ENCODE measurements at regions not wholly inside any gene's neighbourhood (a gene's known extent, or its start where the extent isn't known, plus 50 kb on each side); places are given as distances from the start of the nearest gene placed in this dataset.

- DNase-seq = no peak
Observed at GRCh38 chr4:26257850-26258249, 63.0 kb upstream of the RBPJ start.

GRCh38 chr4:26260571-26260970 lies 60.2 kb upstream of the RBPJ start:
- DNase-seq = no peak

- no peak for DNase-seq
Observed at GRCh38 chr4:26261405-26261804, 59.4 kb upstream of the RBPJ start.

GRCh38 chr4:26263165-26263564 lies 57.6 kb upstream of the RBPJ start:
- peak; percentile 9 for DNase-seq

DNA sequence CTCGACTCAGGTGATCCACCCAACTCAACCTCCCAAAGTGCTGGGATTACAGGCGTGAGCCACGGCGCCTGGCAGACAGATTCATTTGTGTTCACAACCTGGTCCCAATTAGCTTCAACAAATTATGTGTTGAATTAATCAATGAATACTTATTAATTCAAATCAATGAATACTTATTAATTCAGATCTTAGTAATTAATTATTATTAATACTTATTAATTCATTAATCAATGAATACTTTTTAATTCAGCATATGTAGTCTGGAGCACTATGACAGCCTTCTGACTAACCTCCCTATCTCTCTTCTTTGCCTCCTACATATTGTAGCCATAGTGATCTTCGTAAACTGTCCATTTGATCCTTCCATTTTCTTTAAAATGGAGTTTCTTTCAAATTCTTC lies 56.7 kb upstream of the RBPJ start:
- DNase-seq = no peak

GRCh38 chr4:26267087-26267486 lies 53.7 kb upstream of the RBPJ start:
- no peak for DNase-seq

GRCh38 chr4:26268246-26268645 lies 52.6 kb upstream of the RBPJ start:
- DNase-seq = no peak

DNA sequence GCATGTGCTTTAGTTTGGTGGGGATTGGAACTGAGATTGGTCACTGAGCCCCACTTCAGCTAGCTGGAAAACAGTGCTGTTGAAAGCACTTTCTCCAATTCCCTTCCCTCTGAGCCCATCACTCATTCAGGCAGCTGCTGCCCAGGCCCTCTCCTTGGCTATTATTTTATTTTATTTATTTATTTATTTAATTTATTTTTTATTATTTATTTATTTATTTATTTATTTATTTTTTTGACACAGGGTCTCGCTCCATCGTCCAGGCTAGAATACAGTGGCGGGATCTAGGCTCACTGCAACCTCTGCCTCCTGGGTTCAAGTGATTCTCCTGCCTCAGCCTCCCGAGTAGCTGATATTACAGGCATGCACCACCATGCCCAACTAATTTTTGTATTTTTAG lies 51.8 kb upstream of the RBPJ start:
- no peak for DNase-seq

Measured in NCI-H526 treated with DMSO at 0.1 percent for 48 hours (cell line).